Dendritic cell treated with granulocyte-macrophage colony-stimulating factor and Interleukin-4, amounts not matched to agents 40 ng/mL and 50 ng/mL, for 4 days (primary cell): ENCODE measurements at regions not wholly inside any gene's neighbourhood (a gene's known extent, or its start where the extent isn't known, plus 50 kb on each side); places are given as distances from the start of the nearest gene placed in this dataset.

Experiments used
- H3K27ac Mint-ChIP-seq: one replicate; pipeline ENCODE4 v1.8.0; 2022; ENCODE audit warnings: mild to moderate bottlenecking, mixed read lengths
- H3K27me3 Mint-ChIP-seq: one replicate; pipeline ENCODE4 v1.8.0; 2022; ENCODE audit warnings: mild to moderate bottlenecking, mixed read lengths
- H3K36me3 Mint-ChIP-seq: one replicate; pipeline ENCODE4 v1.8.0; 2022; ENCODE audit warnings: low read depth, mixed read lengths
- H3K4me1 Mint-ChIP-seq: one replicate; pipeline ENCODE4 v1.8.0; 2022; ENCODE audit warnings: low read depth, mixed read lengths
- H3K4me3 Mint-ChIP-seq: one replicate; pipeline ENCODE4 v1.8.0; 2022; ENCODE audit warnings: mild to moderate bottlenecking, moderate library complexity, mixed read lengths
- H3K9me3 Mint-ChIP-seq: one replicate; pipeline ENCODE4 v1.8.0; 2022; ENCODE audit warnings: mixed read lengths
- intact Hi-C: fragments of 100-400 bp; cut with micrococcal nuclease; formaldehyde crosslinking; loops from one replicate; pipeline ENCODE4 v1.15.0; 2022

GRCh38 chr13:104065328-104065727 lies 999.1 kb upstream of the SLC10A2 start:
- H3K9me3 Mint-ChIP-seq = peaks cover 26% of the 10 kb centered on the region
- no peaks in the 10 kb centered on the region for H3K4me1 Mint-ChIP-seq
- no peaks in the 10 kb centered on the region for H3K27me3 Mint-ChIP-seq
- H3K36me3 Mint-ChIP-seq = no peaks in the 10 kb centered on the region
- no peak overlapping the region for H3K27ac Mint-ChIP-seq
- intact Hi-C loops = no loop called here
- H3K4me3 Mint-ChIP-seq = no peak overlapping the region

- Mint-ChIP-seq H3K4me1 (no peaks in the 10 kb centered on the region), H3K4me3 (no peak overlapping the region), H3K27ac (no peak overlapping the region), H3K27me3 (no peaks in the 10 kb centered on the region), H3K9me3 (peaks cover 29% of the 10 kb centered on the region), H3K36me3 (no peaks in the 10 kb centered on the region)
- intact Hi-C loops = no loop called here
Observed at GRCh38 chr13:104057861-104058260, 991.6 kb upstream of the SLC10A2 start.

GRCh38 chr13:104045907-104046306 lies 979.7 kb upstream of the SLC10A2 start:
- peaks cover 32% of the 10 kb centered on the region for H3K9me3 Mint-ChIP-seq
- H3K4me1 Mint-ChIP-seq = no peaks in the 10 kb centered on the region
- no peaks in the 10 kb centered on the region for H3K27me3 Mint-ChIP-seq
- H3K36me3 Mint-ChIP-seq = no peaks in the 10 kb centered on the region
- no peak overlapping the region for H3K27ac Mint-ChIP-seq
- H3K4me3 Mint-ChIP-seq = no peak overlapping the region
- intact Hi-C loops = no loop called here

DNA sequence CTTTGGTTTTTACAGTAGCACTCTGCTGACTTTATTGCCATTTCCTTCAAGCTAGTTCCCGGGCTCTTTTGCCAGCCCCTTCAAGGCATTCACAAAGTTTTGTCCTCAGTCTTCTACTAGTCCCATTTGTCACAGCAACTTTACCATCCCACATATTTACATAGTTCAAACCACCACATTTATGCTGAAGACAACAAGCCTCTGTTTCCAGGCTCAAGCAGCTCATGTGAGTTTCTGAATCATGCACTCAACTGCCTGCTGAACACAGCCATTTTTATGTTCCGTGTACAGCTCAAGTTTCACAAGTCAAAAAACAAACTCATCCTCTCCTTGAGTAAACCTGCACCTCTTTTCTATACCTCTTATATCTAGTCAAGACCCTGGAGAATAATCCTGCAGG lies 977.0 kb upstream of the SLC10A2 start:
- H3K4me1 Mint-ChIP-seq = no peaks in the 10 kb centered on the region
- no peak overlapping the region for H3K4me3 Mint-ChIP-seq
- intact Hi-C loops = no loop called here
- peaks cover 47% of the 10 kb centered on the region for H3K9me3 Mint-ChIP-seq
- no peaks in the 10 kb centered on the region for H3K27me3 Mint-ChIP-seq
- H3K27ac Mint-ChIP-seq = no peak overlapping the region
- no peaks in the 10 kb centered on the region for H3K36me3 Mint-ChIP-seq

DNA sequence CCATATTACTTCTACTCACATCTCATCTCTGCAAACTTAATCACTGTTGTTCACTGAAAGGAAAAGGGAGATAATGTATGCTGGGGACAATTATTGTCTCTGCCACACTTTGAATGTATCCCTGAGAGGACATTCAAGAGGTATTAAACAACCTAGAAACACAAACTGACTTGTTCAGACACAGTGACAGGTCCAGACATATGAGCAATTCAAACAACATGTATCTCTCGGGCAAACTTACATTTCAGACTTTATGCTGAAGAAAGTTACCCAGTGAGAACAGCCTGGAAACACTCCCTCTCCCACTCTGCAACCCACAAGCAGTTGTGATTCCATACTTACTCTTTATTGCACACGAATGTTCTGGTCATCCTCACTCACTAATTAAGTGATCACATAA lies 968.7 kb upstream of the SLC10A2 start:
- intact Hi-C loops = no loop called here
- no peaks in the 10 kb centered on the region for H3K4me1 Mint-ChIP-seq
- H3K27ac Mint-ChIP-seq = no peak overlapping the region
- H3K4me3 Mint-ChIP-seq = no peak overlapping the region
- H3K9me3 Mint-ChIP-seq = peaks cover 13% of the 10 kb centered on the region
- no peaks in the 10 kb centered on the region for H3K36me3 Mint-ChIP-seq
- H3K27me3 Mint-ChIP-seq = no peaks in the 10 kb centered on the region

DNA sequence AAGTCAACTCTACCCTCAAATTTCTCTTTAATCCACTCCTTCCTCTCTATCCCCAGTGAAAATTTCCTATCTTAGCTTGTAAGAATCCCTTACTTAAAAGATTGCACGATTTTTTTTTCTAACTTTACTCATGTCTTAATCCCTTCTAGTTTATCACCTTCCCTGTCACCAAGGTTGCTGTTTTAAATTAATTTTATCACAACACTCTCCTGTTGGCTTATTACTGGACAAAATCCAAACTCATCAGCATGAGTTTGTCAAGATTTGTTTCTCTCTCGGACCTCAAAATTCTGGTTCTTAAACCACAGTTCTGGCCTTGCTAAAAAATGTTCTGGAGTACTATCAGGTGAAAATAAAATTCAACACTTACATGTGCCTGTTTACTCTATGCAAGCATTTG lies 959.1 kb upstream of the SLC10A2 start:
- H3K27me3 Mint-ChIP-seq = no peaks in the 10 kb centered on the region
- H3K27ac Mint-ChIP-seq = no peak overlapping the region
- H3K4me1 Mint-ChIP-seq = no peaks in the 10 kb centered on the region
- intact Hi-C loops = no loop called here
- H3K36me3 Mint-ChIP-seq = no peaks in the 10 kb centered on the region
- H3K9me3 Mint-ChIP-seq = peaks cover 22% of the 10 kb centered on the region
- no peak overlapping the region for H3K4me3 Mint-ChIP-seq

DNA sequence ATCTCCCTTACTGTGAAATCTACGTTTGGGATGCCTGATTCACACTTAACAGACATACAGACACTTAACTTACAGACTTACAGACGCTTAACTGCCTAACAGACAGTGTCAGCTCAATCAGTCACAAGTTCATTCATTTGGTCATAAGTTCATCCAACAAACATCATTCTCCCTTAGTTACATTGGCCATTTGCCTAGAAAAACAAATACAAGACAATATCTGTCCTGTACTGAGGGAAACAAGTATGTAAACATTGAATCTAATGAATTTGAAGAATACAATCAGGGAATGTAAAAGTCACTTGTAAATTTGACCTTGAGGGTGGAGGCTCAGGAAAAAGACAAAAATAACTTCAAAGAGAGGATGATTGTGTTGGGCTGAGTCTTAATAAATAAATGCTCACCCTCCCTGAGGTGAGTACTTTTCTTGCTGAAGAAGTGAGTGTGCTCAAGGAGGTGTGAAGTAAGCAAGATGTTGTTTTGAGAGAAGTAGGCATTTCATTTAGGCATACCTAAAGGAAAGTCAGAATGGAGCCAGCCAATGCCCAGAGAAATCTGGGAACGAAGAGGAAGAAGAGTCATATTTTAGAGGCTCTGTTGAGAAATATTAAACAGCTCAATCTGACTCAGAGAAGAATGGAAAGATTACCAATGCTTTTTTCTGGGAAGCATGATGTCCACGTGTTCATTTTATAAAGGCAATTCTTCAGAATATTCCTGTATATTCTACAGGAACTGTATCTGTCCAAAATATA lies 958.4 kb upstream of the SLC10A2 start:
- Mint-ChIP-seq H3K9me3 (peaks cover 22% of the 10 kb centered on the region), H3K27ac (no peak overlapping the region), H3K27me3 (no peaks in the 10 kb centered on the region), H3K4me3 (no peak overlapping the region), H3K36me3 (no peaks in the 10 kb centered on the region), H3K4me1 (no peaks in the 10 kb centered on the region)
- intact Hi-C loops = no loop called here

GRCh38 chr13:104021806-104022397 lies 955.7 kb upstream of the SLC10A2 start:
- Mint-ChIP-seq H3K36me3 (no peaks in the 10 kb centered on the region), H3K4me1 (no peaks in the 10 kb centered on the region), H3K27me3 (no peaks in the 10 kb centered on the region), H3K4me3 (no peak overlapping the region), H3K9me3 (peaks cover 14% of the 10 kb centered on the region), H3K27ac (no peak overlapping the region)
- intact Hi-C loops = no loop called here

GRCh38 chr13:104017317-104017716 lies 951.1 kb upstream of the SLC10A2 start:
- intact Hi-C loops = no loop called here
- no peaks in the 10 kb centered on the region for H3K9me3 Mint-ChIP-seq
- H3K27ac Mint-ChIP-seq = no peak overlapping the region
- no peaks in the 10 kb centered on the region for H3K27me3 Mint-ChIP-seq
- no peaks in the 10 kb centered on the region for H3K36me3 Mint-ChIP-seq
- H3K4me3 Mint-ChIP-seq = no peak overlapping the region
- H3K4me1 Mint-ChIP-seq = no peaks in the 10 kb centered on the region

- Mint-ChIP-seq H3K27me3 (no peaks in the 10 kb centered on the region), H3K9me3 (no peaks in the 10 kb centered on the region), H3K27ac (no peak overlapping the region), H3K36me3 (no peaks in the 10 kb centered on the region), H3K4me3 (no peak overlapping the region), H3K4me1 (no peaks in the 10 kb centered on the region)
- intact Hi-C loops = no loop called here
Observed at GRCh38 chr13:104015646-104016396, 949.6 kb upstream of the SLC10A2 start.

GRCh38 chr13:104014803-104015645 lies 948.8 kb upstream of the SLC10A2 start:
- H3K27ac Mint-ChIP-seq = no peak overlapping the region
- H3K27me3 Mint-ChIP-seq = no peaks in the 10 kb centered on the region
- no peaks in the 10 kb centered on the region for H3K9me3 Mint-ChIP-seq
- H3K4me1 Mint-ChIP-seq = no peaks in the 10 kb centered on the region
- H3K4me3 Mint-ChIP-seq = no peak overlapping the region
- no peaks in the 10 kb centered on the region for H3K36me3 Mint-ChIP-seq
- intact Hi-C loops = no loop called here

DNA sequence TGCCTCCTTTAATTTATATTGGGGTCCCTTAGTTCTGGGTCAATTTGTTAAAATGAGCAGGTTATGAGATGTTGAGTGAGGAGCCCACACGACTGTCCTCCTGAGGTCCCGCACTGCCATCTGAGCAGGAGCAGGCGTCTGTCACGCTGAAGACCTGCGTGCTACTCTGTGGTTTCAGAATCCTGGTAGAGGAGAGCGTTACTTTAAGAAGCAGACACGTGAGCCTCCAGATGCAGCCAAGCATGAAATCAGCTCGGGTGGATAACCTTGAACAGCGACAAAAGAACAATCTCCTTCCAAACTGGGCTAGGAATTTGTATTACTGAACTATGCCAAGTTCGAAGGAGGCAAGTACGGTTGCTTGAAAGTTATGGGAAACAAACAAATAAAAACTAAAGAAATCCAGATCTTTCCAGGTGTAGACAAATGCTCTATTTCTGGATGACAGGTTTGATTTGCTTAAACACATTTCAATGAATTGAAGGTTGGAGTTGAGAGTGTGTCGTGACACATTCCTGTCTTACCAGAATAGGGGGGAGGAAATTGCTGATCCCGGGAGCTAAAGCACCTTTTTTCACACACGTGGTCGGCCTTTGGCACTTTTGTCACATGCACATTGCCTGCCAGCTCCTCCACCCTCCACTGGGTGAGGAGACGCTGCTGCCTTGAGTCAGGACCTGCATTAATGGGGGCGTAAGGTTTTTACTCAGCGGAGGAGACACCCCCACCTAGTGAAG lies 945.5 kb upstream of the SLC10A2 start:
- H3K4me1 Mint-ChIP-seq = no peaks in the 10 kb centered on the region
- no peaks in the 10 kb centered on the region for H3K27me3 Mint-ChIP-seq
- H3K9me3 Mint-ChIP-seq = no peaks in the 10 kb centered on the region
- intact Hi-C loops = no loop called here
- H3K27ac Mint-ChIP-seq = no peak overlapping the region
- H3K4me3 Mint-ChIP-seq = no peak overlapping the region
- H3K36me3 Mint-ChIP-seq = no peaks in the 10 kb centered on the region
